ENCODE measurements at regions not wholly inside any gene's neighbourhood (a gene's known extent, or its start where the extent isn't known, plus 50 kb on each side); places are given as distances from the start of the nearest gene placed in this dataset.

DNA sequence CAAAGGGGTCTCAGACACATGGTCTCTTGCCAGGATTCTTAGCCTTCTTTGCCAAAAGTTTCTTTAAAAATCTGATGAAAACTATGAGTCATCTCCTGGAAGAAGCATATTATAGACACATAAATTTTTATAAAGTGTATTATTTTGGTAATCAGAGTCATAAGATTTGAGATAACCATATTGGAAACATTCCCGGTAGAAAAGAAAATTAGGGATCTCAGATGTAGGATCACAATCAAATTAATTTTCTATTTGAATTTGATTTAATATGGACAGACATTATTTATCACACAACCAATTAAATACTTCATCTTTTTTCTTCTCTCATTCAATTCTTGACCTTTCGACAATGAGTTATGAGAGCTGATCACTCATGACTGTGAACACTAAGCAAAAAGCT lies 347.7 kb upstream of the CDH8 start:
- TF ChIP-seq POLR2AphosphoS5 (IDR thresholded peaks at IDR 0.05; ENCODE audit: borderline replicate concordance, low read depth, low read length) (no peak), EZH2 (IDR thresholded peaks at IDR 0.05) (no peak), FOXP2 (optimal IDR thresholded peaks at IDR 0.05; ENCODE audit: control extremely low read depth, extremely low read length, insufficient read depth) (no peak)

All from SK-N-MC (cell line).